ENCODE measurements at regions not wholly inside any gene's neighbourhood (a gene's known extent, or its start where the extent isn't known, plus 50 kb on each side); places are given as distances from the start of the nearest gene placed in this dataset.

DNA sequence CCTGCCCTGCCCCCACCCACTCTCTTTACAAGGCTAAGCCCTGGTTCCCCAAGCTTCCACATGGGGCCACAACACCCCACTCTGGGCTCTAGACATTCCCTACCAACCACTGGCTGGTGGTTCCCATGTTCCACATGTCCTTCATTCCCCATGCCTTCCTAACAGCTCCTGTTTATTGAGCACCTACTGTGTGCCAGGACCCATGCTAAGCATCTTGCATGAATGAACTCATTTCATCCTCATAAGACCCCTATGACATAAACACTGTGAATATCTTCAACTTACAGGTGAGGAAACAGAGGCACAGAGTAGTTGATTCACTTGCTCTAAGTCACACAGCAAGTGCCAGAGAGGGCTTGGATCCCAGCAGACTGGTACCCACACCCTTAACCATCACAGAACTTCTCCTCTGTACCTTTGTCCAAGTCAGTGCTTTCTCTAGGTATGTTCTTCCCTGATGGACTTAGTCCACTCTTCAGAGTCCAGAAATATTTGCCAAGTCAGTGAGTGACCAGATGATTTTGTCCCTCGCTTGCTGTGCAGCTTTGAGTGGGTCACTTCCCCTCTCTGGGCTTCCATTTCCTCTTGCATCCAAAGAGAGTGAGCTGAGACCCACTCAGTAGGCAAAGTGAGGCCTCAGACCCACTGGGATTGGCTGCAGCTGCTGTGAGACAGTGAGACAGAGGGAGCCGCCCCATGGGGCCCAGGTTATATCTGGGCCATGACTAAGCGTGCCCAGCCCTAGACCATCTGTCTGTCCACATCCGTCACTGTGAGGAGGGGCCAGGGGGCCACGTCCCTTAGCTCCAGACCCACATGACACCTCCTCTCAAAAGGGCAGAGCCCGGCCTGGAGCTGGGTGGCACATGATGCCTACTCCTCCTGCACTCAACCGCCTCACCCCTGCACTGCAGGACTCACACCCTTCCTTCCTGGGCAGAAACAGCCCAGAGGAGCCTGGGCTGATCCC is 132.4 kb downstream of the MN1 start:
- Histone ChIP-seq H2AFZ (ENCODE audit: low read depth, low read length) (no peak overlapping the region), H3K9ac (ENCODE audit: low read length) (no peak overlapping the region), H3K27me3 (ENCODE audit: control insufficient read depth in 1 of 2, insufficient read depth in 1 of 2, low read length in 2 of 2) (peaks cover 0 to 6% of the 10 kb centered on the region in 2 experiments), H2BK12ac (ENCODE audit: low read length in 2 of 2) (peak overlapping the region; percentile 68 to 75), H4K8ac (ENCODE audit: low read length) (peak overlapping the region; percentile 64), H2BK120ac (ENCODE audit: low read depth, low read length) (no peak overlapping the region), H2BK5ac (ENCODE audit: low read depth, low read length, poor library complexity, severe bottlenecking) (no peak overlapping the region), H3K79me1 (replicated peaks; ENCODE audit: low read length, poor library complexity, severe bottlenecking) (no peaks in the 10 kb centered on the region), H3K4me1 (ENCODE audit: control insufficient read depth, insufficient read depth, low read depth, low read length) (peaks cover 37% of the 10 kb centered on the region), H3K4ac (ENCODE audit: low read depth in 1 of 2, low read length in 2 of 2) (peak overlapping the region in 1 of 2 experiments; percentile 79), H3K23ac (ENCODE audit: low read length in 2 of 2) (no peak overlapping the region), H3K36me3 (ENCODE audit: control insufficient read depth in 1 of 2, insufficient read depth in 2 of 2, low read depth in 1 of 2, low read length in 2 of 2) (no peaks in the 10 kb centered on the region), H3K9me3 (ENCODE audit: control insufficient read depth, low read length) (peaks cover 4% of the 10 kb centered on the region), H3K27ac (ENCODE audit: low read length, poor library complexity, severe bottlenecking) (no peak overlapping the region), H2AK5ac (ENCODE audit: low read length, severe bottlenecking) (no peak overlapping the region), H3K18ac (ENCODE audit: low read depth in 1 of 2, low read length in 2 of 2) (peak overlapping the region; percentile 13 to 67), H4K91ac (ENCODE audit: low read length) (peak overlapping the region; percentile 31), H3K4me2 (ENCODE audit: low read length, poor library complexity, severe bottlenecking) (no peak overlapping the region), H2BK15ac (ENCODE audit: low read depth, poor library complexity, severe bottlenecking) (no peak overlapping the region), H3K4me3 (ENCODE audit: insufficient read depth in 1 of 2, low read depth in 1 of 2, low read length in 2 of 2) (no peak overlapping the region), H3K14ac (ENCODE audit: low read length in 2 of 2) (peak overlapping the region in 1 of 2 experiments; percentile 9)
- DNase-seq, result peak; percentile 88
- 13% methylated on average over 7 of the region's 7 CpGs for WGBS

GRCh38 chr22:27669798-27670599 is 131.6 kb downstream of the MN1 start:
- no peak overlapping the region for H2AK5ac ChIP-seq (ENCODE audit: low read length, severe bottlenecking)
- peaks cover 4% of the 10 kb centered on the region for H3K9me3 ChIP-seq (ENCODE audit: control insufficient read depth, low read length)
- WGBS, result 63% methylated on average over 13 of the region's 13 CpGs
- H3K27me3 ChIP-seq (ENCODE audit: control insufficient read depth in 1 of 2, insufficient read depth in 1 of 2, low read length in 2 of 2), result peaks cover 3 to 9% of the 10 kb centered on the region in 2 experiments
- peak overlapping the region; percentile 90 for H2BK15ac ChIP-seq (ENCODE audit: low read depth, poor library complexity, severe bottlenecking)
- H4K91ac ChIP-seq (ENCODE audit: low read length), result peak overlapping the region; percentile 31
- H3K79me1 ChIP-seq (replicated peaks; ENCODE audit: low read length, poor library complexity, severe bottlenecking), result no peaks in the 10 kb centered on the region
- peak overlapping the region; percentile 29 to 79 for H3K4ac ChIP-seq (ENCODE audit: low read depth in 1 of 2, low read length in 2 of 2)
- H2BK12ac ChIP-seq (ENCODE audit: low read length in 2 of 2), result peak overlapping the region; percentile 68 to 75
- no peak overlapping the region for H2BK5ac ChIP-seq (ENCODE audit: low read depth, low read length, poor library complexity, severe bottlenecking)
- no peak overlapping the region for H2AFZ ChIP-seq (ENCODE audit: low read depth, low read length)
- no peak overlapping the region for H3K4me3 ChIP-seq (ENCODE audit: insufficient read depth in 1 of 2, low read depth in 1 of 2, low read length in 2 of 2)
- H3K18ac ChIP-seq (ENCODE audit: low read depth in 1 of 2, low read length in 2 of 2), result peak overlapping the region; percentile 13 to 67
- H4K8ac ChIP-seq (ENCODE audit: low read length), result peak overlapping the region; percentile 64
- no peaks in the 10 kb centered on the region for H3K36me3 ChIP-seq (ENCODE audit: control insufficient read depth in 1 of 2, insufficient read depth in 2 of 2, low read depth in 1 of 2, low read length in 2 of 2)
- no peak overlapping the region for H3K9ac ChIP-seq (ENCODE audit: low read length)
- H3K4me2 ChIP-seq (ENCODE audit: low read length, poor library complexity, severe bottlenecking), result no peak overlapping the region
- peaks cover 34% of the 10 kb centered on the region for H3K4me1 ChIP-seq (ENCODE audit: control insufficient read depth, insufficient read depth, low read depth, low read length)
- no peak overlapping the region for H3K23ac ChIP-seq (ENCODE audit: low read length in 2 of 2)
- no peak overlapping the region for H3K27ac ChIP-seq (ENCODE audit: low read length, poor library complexity, severe bottlenecking)
- DNase-seq, result peak; percentile 63
- H3K14ac ChIP-seq (ENCODE audit: low read length in 2 of 2), result peak overlapping the region in 1 of 2 experiments; percentile 55
- peak overlapping the region; percentile 9 for H2BK120ac ChIP-seq (ENCODE audit: low read depth, low read length)

DNA sequence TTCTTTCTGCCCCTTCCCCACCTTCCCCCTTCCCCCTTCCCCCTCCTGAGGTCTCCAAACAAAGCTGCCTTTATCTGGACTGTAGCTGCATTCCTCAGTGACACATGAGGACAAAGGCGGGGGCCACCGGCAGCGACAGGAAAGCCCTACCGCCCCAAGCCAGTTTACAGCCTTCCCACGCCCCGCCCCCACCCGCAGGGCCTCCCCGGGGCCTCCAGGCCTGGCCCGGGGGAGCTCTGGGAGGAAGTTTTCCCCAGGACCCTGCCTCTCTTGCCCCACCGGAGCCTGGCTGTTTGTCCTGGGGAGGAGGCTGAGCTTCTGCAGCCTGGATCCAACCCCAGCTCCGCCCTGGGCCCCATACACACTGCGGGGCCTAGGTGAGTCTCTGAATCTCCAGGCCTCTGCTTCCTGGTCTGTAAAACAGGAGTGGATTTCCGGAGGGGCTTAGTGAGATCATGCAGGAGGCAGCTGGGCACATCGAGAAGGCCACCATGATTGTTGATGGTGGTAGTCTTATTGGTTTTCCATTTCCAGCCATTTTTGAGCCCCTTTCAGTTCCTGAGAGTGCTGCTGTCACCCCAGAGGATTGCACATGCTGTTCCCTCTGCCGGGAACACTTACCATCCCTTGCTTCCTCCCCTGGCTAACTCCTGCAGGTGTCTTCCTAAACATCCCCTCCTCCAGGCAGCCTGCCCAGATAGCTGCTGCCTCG is 130.7 kb downstream of the MN1 start:
- Histone ChIP-seq H3K27me3 (ENCODE audit: control insufficient read depth in 1 of 2, insufficient read depth in 1 of 2, low read length in 2 of 2) (peaks cover 7 to 9% of the 10 kb centered on the region in 2 experiments), H3K79me1 (replicated peaks; ENCODE audit: low read length, poor library complexity, severe bottlenecking) (no peaks in the 10 kb centered on the region), H2AK5ac (ENCODE audit: low read length, severe bottlenecking) (no peak overlapping the region), H3K18ac (ENCODE audit: low read depth in 1 of 2, low read length in 2 of 2) (peak overlapping the region; percentile 61 to 64), H2AFZ (ENCODE audit: low read depth, low read length) (peak overlapping the region; percentile 31), H2BK5ac (ENCODE audit: low read depth, low read length, poor library complexity, severe bottlenecking) (no peak overlapping the region), H3K14ac (ENCODE audit: low read length in 2 of 2) (no peak overlapping the region), H3K27ac (ENCODE audit: low read length, poor library complexity, severe bottlenecking) (no peak overlapping the region), H3K4me3 (ENCODE audit: insufficient read depth in 1 of 2, low read depth in 1 of 2, low read length in 2 of 2) (no peak overlapping the region), H3K36me3 (ENCODE audit: control insufficient read depth in 1 of 2, insufficient read depth in 2 of 2, low read depth in 1 of 2, low read length in 2 of 2) (no peaks in the 10 kb centered on the region), H3K4me2 (ENCODE audit: low read length, poor library complexity, severe bottlenecking) (no peak overlapping the region), H2BK12ac (ENCODE audit: low read length in 2 of 2) (peak overlapping the region; percentile 49 to 60), H4K8ac (ENCODE audit: low read length) (peak overlapping the region; percentile 87), H3K9me3 (ENCODE audit: control insufficient read depth, low read length) (peaks cover 4% of the 10 kb centered on the region), H2BK120ac (ENCODE audit: low read depth, low read length) (peak overlapping the region; percentile 82), H3K4ac (ENCODE audit: low read depth in 1 of 2, low read length in 2 of 2) (peak overlapping the region in 1 of 2 experiments; percentile 43), H3K9ac (ENCODE audit: low read length) (no peak overlapping the region), H3K23ac (ENCODE audit: low read length in 2 of 2) (no peak overlapping the region), H3K4me1 (ENCODE audit: control insufficient read depth, insufficient read depth, low read depth, low read length) (peaks cover 34% of the 10 kb centered on the region), H2BK15ac (ENCODE audit: low read depth, poor library complexity, severe bottlenecking) (peak overlapping the region; percentile 4), H4K91ac (ENCODE audit: low read length) (peak overlapping the region; percentile 85)
- peak; percentile 42 for DNase-seq
- 10% methylated on average over 13 of the region's 16 CpGs for WGBS
